HG03342 (cell line): ENCODE measurements at regions not wholly inside any gene's neighbourhood (a gene's known extent, or its start where the extent isn't known, plus 50 kb on each side); places are given as distances from the start of the nearest gene placed in this dataset.

Source experiments
- ATAC-seq: cut with Tn5 transposase; IDR thresholded peaks from one replicate; pipeline ENCODE4 v1.9.1; 2021; ENCODE audit warnings: mild to moderate bottlenecking, moderate library complexity; ENCODE audit not compliant: unreplicated experiment

- ATAC-seq = peak; percentile 61
These were observed 445.7 kb upstream of the TRIB2 start for GRCh38 chr2:12270876-12271588.

GRCh38 chr2:12271589-12271984, 445.1 kb upstream of the TRIB2 start:
- ATAC-seq = no peak

- no peak for ATAC-seq
These were observed 443.6 kb upstream of the TRIB2 start for GRCh38 chr2:12273111-12273510.

GRCh38 chr2:12274591-12274990, 442.1 kb upstream of the TRIB2 start:
- no peak for ATAC-seq

- ATAC-seq = no peak
These were observed 439.3 kb upstream of the TRIB2 start for GRCh38 chr2:12277241-12278034.

GRCh38 chr2:12278217-12278750, 438.5 kb upstream of the TRIB2 start:
- ATAC-seq = no peak

GRCh38 chr2:12282780-12283695, 433.7 kb upstream of the TRIB2 start:
- ATAC-seq = peak; percentile 83

- no peak for ATAC-seq
These were observed 432.7 kb upstream of the TRIB2 start for GRCh38 chr2:12284037-12284436.

GRCh38 chr2:12284487-12284886, 432.2 kb upstream of the TRIB2 start:
- no peak for ATAC-seq

GRCh38 chr2:12286347-12286746, 430.4 kb upstream of the TRIB2 start:
- ATAC-seq = no peak

- ATAC-seq = no peak
These were observed 429.4 kb upstream of the TRIB2 start for GRCh38 chr2:12287220-12287751.

GRCh38 chr2:12288048-12288447, 428.7 kb upstream of the TRIB2 start:
- no peak for ATAC-seq

GRCh38 chr2:12289120-12289802, 427.5 kb upstream of the TRIB2 start:
- ATAC-seq = no peak

- no peak for ATAC-seq
These were observed 425.4 kb upstream of the TRIB2 start for GRCh38 chr2:12291303-12291702.

GRCh38 chr2:12293874-12294273, 422.9 kb upstream of the TRIB2 start:
- ATAC-seq = peak; percentile 98

GRCh38 chr2:12295856-12296519, 420.7 kb upstream of the TRIB2 start:
- no peak for ATAC-seq

- ATAC-seq = no peak
These were observed 419.8 kb upstream of the TRIB2 start for GRCh38 chr2:12296915-12297314.

GRCh38 chr2:12298352-12298751, 418.4 kb upstream of the TRIB2 start:
- ATAC-seq = no peak

- ATAC-seq = no peak
These were observed 417.3 kb upstream of the TRIB2 start for GRCh38 chr2:12299431-12299830.
